ENCODE measurements at regions not wholly inside any gene's neighbourhood (a gene's known extent, or its start where the extent isn't known, plus 50 kb on each side); places are given as distances from the start of the nearest gene placed in this dataset.

GRCh38 chr1:14292520-14292919 is 306.0 kb upstream of the KAZN start:
- TF ChIP-seq CTCF (IDR thresholded peaks at IDR 0.05; ENCODE audit: low read depth, low read length, poor library complexity, severe bottlenecking) (no peak), EZH2phosphoT487 (IDR thresholded peaks at IDR 0.05; ENCODE audit: borderline replicate concordance, low read length) (no peak)
- Histone ChIP-seq H3K9me2 (replicated peaks; ENCODE audit: control insufficient read depth, low read length) (no peaks in the 10 kb centered on the region), H3K4me2 (ENCODE audit: low read length) (no peak overlapping the region), H3K36me3 (ENCODE audit: control insufficient read depth, low read length) (no peaks in the 10 kb centered on the region), H3K27ac (ENCODE audit: low read depth, low read length) (no peak overlapping the region), H3K4me1 (ENCODE audit: control insufficient read depth, low read length) (no peaks in the 10 kb centered on the region), H3K79me2 (ENCODE audit: control insufficient read depth, low read length) (no peaks in the 10 kb centered on the region), H3K9me3 (ENCODE audit: control insufficient read depth, insufficient read depth, low read length) (no peaks in the 10 kb centered on the region), H3K27me3 (ENCODE audit: control insufficient read depth, low read length) (no peaks in the 10 kb centered on the region), H3F3A (ENCODE audit: control insufficient read depth, insufficient read depth) (no peaks in the 10 kb centered on the region), H3K4me3 (ENCODE audit: low read length) (no peak overlapping the region), H4K20me1 (ENCODE audit: control insufficient read depth, insufficient read depth, low read depth, low read length) (no peaks in the 10 kb centered on the region)

GRCh38 chr1:14294006-14294405 is 304.5 kb upstream of the KAZN start:
- Histone ChIP-seq H3K27ac (ENCODE audit: low read depth, low read length) (no peak overlapping the region), H3K79me2 (ENCODE audit: control insufficient read depth, low read length) (no peaks in the 10 kb centered on the region), H3K9me2 (replicated peaks; ENCODE audit: control insufficient read depth, low read length) (no peaks in the 10 kb centered on the region), H4K20me1 (ENCODE audit: control insufficient read depth, insufficient read depth, low read depth, low read length) (no peaks in the 10 kb centered on the region), H3K4me1 (ENCODE audit: control insufficient read depth, low read length) (no peaks in the 10 kb centered on the region), H3K27me3 (ENCODE audit: control insufficient read depth, low read length) (no peaks in the 10 kb centered on the region), H3K9me3 (ENCODE audit: control insufficient read depth, insufficient read depth, low read length) (no peaks in the 10 kb centered on the region), H3K36me3 (ENCODE audit: control insufficient read depth, low read length) (no peaks in the 10 kb centered on the region), H3K4me2 (ENCODE audit: low read length) (no peak overlapping the region), H3F3A (ENCODE audit: control insufficient read depth, insufficient read depth) (no peaks in the 10 kb centered on the region), H3K4me3 (ENCODE audit: low read length) (no peak overlapping the region)
- TF ChIP-seq CTCF (IDR thresholded peaks at IDR 0.05; ENCODE audit: low read depth, low read length, poor library complexity, severe bottlenecking), result no peak
- TF ChIP-seq EZH2phosphoT487 (IDR thresholded peaks at IDR 0.05; ENCODE audit: borderline replicate concordance, low read length), result no peak

GRCh38 chr1:14294860-14295536 is 303.5 kb upstream of the KAZN start:
- no peak for TF ChIP-seq EZH2phosphoT487 (IDR thresholded peaks at IDR 0.05; ENCODE audit: borderline replicate concordance, low read length)
- no peak for TF ChIP-seq CTCF (IDR thresholded peaks at IDR 0.05; ENCODE audit: low read depth, low read length, poor library complexity, severe bottlenecking)
- Histone ChIP-seq H3K9me2 (replicated peaks; ENCODE audit: control insufficient read depth, low read length) (no peaks in the 10 kb centered on the region), H3K27ac (ENCODE audit: low read depth, low read length) (no peak overlapping the region), H3K4me2 (ENCODE audit: low read length) (no peak overlapping the region), H3K4me1 (ENCODE audit: control insufficient read depth, low read length) (no peaks in the 10 kb centered on the region), H4K20me1 (ENCODE audit: control insufficient read depth, insufficient read depth, low read depth, low read length) (no peaks in the 10 kb centered on the region), H3K9me3 (ENCODE audit: control insufficient read depth, insufficient read depth, low read length) (no peaks in the 10 kb centered on the region), H3K27me3 (ENCODE audit: control insufficient read depth, low read length) (no peaks in the 10 kb centered on the region), H3F3A (ENCODE audit: control insufficient read depth, insufficient read depth) (no peaks in the 10 kb centered on the region), H3K79me2 (ENCODE audit: control insufficient read depth, low read length) (no peaks in the 10 kb centered on the region), H3K36me3 (ENCODE audit: control insufficient read depth, low read length) (no peaks in the 10 kb centered on the region), H3K4me3 (ENCODE audit: low read length) (no peak overlapping the region)

Data from DOHH2 (cell line).